Medulla oblongata (tissue), 1 donor: ENCODE measurements at regions not wholly inside any gene's neighbourhood (a gene's known extent, or its start where the extent isn't known, plus 50 kb on each side); places are given as distances from the start of the nearest gene placed in this dataset.
"Not testable (repeated sequence)": the region's sequence is repeated elsewhere in the genome, so short reads cannot be mapped to it uniquely, and the experiment has no call there.

Source experiments
- DNase-seq: peaks from one replicate; pipeline ENCODE4 v3.0.0-alpha.2; 2015; ENCODE audit errors: extremely low spot score

DNA sequence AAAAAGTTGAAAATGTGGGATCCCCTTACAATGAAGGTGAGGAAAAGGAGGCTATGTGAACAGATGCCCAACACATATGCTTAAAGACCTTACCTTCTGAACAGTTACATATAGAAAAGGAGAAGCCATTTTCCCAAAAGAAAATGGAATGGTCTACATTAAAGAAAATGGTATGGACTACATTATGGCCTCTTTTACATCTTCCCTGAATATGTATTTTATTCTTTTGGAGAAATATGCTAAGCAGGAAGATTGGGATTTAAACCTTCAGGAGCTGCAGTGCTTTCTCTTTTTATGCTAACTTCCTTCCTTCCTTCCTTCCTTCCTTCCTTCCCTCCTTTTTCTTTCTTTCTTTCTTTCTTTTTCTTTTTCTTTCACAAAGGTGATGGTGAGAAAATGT, 155.4 kb downstream of the SEC23IP start:
- no peak for DNase-seq

DNA sequence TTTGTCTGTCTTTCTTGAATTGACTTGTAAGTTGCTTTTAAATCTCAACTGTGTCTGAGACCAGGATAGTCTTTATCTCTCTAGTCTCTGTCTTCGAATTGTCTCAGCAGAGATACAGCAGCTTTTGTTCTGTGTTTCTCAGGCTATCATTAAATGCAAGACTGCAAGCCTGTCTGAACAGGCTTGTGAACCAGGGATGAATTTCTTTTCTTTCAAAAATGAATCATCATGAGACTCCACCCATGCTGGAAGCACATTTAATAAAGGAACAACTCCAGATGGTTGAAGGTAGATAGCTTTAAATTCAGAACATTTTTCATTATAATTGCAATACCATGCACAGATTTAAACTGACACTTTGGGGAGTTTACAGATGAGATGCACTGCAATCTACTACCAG, 155.9 kb downstream of the SEC23IP start:
- DNase-seq: no peak

DNA sequence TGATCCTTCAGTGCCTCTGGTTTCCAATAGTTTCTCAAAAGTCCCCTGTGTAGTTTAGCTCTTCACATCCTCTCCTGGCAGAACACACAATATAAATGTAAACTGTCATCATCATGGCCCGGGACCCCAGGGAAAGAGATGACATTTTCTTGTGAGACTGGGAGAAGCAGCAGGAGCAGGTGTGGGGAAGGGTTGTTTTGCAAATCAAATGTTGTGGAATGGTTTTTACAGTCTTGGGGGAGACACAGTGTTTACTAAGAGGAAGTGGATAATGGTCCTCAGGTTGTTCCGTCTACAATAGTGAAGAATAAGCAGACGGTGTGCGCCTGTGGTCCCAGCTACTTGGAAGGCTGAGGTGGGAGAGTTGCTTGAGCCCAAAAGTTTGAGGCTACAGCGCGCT, 159.1 kb downstream of the SEC23IP start:
- DNase-seq: no peak

DNA sequence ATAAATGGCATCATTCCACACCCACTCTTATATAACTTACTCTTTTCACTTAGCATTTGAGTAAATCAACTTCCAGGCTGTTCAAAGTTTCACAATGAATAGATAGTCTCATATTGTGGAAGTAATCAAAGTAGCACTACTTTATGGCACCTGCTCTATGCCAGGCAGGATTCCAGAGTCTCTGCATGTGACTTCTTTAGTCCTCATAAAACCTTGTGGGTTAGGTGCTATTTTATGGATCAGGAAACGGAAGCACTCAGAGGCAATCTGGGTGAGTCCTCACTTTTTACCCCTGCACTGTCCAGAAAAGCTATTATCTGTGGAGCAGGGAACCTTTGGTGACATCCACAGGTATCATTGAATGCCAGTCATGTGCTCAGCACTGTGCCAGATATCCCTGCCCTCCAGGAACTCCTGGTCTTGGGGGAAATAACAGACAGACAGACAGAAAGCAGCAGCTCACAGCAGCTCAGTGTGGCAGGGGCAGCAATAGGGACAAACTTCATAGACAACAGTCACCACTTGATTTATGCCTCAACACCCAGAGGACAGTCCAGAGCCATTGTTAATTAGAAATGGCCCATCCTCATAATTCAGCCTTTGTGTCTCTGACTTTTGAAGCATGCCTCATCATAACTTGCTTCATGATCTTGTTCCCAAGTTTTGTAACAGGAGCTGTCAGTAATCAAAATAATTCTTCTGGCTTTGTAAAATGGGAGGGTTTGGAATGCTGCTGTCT, 160.6 kb downstream of the SEC23IP start:
- no peak for DNase-seq

DNA sequence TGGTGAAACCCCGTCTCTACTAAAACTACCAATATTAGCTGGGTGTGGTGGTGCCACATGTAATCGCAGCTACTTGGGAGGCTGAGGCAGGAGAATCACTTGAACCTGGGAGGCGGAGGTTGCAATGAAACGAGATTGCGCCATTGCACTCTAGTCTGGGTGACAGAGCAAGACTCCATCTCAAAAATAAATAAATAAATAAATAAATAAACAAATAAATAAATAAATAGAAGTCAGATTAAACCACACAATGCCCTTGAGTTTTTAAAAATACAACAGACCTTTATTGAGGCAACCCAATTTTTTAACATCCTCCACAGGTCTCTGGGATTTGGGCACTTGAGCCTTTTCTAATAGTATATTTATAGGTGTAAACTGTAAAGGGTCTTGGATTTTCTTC, 167.3 kb downstream of the SEC23IP start:
- DNase-seq: not testable (repeated sequence)

DNA sequence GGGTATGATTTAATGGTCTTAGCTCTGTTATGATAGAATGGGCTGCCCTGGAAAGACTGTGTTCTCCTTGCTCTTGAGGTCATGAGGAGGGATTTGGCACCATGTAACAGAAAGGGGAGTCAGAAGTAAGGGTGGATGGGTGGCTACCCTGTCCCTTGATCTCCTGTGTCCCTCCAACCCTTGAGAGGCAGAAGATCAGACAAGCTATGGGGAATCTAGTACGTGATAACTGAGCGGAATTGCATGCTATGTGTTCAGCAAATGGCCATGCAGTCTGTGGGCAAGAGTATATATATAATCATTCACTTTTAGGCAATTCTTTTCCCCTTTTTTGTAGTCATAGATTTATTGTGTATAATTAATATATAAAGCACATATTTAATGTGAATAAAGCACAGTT, 174.9 kb downstream of the SEC23IP start:
- DNase-seq: no peak

DNA sequence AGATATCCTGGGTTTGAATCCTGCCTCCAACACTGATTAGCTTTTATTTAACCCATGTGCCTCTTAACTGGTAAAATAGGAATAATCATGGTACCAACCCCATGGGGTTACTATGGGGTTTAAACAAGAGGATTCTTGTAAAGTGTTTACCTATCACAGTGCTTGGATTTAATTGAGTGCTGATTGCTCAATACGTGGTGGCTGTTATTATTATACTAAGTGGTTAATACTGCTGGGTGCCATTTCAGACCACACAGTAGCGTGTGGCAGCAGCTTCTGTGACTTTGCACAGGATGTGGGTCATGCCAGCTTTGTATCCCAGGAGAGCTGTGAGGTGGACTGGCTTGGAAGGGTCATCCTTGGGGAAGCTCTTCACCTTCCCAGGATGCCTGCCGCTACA, 177.2 kb downstream of the SEC23IP start:
- no peak for DNase-seq

DNA sequence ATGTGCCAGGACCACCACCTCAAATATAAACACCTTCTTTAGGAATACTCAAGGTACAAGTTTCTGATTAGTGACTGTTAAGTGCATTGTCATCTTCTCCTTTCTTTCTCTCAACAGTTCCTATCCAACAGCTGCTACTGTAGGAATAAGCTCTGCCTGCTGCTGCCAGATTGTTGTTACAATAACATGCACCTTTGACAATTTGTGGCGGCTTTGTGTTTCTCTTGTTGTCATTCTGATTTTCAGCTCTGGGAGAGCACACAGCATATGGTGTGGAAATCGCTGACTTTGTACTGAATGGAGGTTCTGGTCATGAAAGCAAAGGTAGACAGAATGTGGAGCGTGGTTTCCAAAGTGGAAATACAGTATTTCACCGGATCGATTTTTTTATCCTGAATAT, 182.8 kb downstream of the SEC23IP start:
- no peak for DNase-seq

DNA sequence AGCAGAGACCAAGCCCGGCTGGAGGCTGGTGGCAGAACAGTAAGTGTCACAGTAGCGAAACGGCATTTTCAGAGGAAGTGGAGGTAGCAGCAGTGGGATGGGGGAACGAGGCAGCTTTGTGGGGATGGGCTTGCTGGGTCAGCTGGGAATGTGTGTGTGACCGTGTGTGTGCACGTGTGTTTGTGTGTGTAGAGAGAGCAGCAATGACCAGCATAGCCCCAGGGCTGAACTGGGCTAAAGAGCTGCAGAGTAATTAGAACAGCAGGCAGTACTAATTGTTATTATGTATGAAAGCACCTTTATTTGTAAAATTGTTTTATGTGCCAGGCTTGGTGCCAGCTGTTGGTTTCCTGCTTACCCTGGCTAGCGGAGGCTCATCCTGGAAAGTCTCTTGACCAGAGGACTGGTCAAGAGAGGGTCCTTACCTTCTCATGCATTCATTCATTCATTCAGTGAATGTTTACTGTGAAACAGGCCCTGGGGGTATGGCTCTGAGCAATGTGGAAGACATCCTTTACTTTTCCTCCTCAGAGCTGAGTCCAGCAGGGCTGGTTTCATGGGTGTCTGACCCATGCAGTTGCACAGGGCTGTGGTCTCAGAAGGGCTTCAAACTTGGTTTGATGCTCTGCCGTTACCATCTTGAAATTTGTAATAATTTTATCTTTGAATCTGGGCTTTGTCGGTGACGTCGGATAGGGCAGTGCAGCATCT, 184.6 kb downstream of the SEC23IP start:
- no peak for DNase-seq

DNA sequence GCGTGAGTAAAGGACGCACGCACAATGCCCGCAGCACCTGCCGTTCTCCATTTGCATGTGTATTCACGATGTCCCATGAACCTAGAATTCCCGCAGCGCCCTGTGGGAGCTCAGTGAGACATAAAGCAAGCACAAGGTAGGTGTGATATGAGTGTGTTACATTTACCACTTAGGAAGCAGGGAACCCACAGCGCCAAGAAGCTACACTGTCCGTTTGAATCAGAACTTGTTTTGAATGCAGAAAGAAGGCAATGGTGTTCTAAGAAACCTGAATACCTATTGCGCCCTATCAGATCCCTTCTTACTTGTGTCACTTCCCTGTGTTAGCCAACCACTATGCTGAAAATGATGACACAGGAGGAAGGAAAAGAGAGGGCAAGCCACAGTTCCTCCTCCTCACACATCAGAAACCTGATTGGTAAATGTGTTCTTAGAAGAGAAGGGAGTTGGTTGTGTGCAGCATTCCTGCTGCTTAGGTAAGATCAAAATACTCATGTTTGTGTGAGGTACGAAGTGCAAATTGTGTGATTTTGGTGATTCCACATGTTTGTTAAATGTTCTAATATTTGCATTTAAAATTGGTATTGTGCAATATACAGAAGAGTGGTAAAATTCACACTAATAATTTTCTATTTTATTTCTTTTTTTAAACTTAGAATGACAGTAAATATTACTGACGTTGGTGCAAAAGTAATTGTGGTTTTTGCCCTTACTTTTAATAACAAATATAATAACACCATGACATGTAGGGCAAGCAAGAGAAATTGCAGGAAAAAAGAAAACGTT, 185.4 kb downstream of the SEC23IP start:
- DNase-seq: peak; percentile 2

DNA sequence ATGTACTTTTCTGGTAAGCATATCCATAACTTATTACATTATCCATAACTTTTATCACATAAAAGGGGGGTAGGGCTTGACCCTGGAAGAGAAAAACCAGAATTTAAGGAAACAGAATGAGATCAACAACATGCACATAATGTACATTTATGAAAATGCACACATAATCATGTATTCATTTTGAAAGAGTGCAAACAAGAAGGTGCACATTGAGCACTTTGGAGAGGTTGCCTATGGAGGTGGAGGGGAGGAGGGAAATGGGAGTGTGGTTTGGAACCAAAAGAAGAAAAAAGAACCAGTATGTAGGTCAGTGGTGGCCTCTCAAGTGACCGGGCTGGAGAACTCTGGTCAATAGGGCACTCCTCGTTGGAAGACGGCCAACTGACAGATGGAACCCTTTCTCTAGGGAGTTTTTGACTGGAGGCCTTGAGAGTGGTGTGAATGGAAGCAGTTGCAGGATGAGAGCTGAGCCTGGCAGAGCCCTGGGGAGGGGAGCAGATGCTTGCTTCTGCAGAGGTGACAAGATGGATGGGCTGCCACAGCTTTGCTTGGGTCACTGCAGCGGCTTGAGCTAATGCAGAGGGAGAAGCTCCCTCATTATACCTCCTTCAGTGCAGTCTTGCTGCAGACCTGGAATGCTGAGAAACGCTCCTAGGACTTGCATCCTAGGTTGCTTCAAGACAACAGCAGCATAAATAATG, 192.7 kb downstream of the SEC23IP start:
- DNase-seq: no peak

DNA sequence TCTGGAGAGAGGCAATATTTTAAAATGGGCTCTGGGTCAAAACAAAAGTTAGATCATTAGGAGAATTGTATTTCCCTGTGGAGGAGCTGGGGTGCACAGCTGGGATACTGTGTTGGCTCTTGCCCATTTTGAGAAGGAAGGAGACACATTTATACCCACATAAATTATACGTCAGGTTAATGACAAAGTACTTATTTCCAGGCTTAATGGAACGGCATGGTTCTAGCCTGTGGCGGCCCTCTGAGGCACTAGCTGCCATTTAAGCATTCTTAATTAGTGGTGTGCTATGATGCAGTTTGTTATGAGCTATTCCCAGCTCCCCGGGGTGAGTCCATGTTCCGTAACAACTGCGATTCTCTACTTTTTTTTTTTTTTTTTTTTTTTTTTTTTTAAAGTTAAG, 193.5 kb downstream of the SEC23IP start:
- DNase-seq: no peak

DNA sequence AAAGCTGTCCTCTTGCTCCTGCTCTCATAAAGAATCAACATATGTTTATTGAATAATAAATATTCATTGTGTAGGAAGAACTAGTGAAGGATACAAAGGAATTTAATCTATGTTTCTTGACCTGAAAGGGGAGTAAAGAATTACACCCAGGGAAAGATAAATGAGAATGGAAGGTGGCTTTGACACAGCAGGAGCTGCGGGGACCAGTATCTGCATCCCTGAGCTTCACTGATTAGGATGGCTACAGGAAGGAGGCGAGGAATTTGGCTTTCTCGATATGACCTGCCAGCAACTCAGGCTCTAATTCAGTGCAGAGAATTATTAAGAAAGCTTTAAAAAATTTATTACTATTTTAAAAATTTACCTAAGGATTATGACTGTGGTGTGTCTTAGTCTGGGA, 194.6 kb downstream of the SEC23IP start:
- no peak for DNase-seq

DNA sequence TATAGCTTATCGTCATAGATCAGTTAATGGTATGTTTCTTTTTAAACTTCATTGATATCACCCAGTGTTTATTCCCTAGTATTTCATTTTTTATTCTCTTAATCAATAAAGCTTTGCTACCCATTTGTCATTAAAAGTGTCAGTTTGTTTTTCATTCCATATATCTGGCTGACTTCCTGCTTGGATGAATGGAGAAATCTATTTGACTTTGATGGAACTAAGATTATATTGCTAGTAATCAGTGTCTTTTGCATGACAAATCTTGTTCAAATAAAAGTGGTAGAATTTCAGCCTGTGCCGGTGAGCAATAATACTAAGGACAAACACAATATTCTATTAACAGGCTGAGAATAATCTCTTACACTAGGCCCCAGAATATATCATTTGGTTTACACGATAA, 203.3 kb downstream of the SEC23IP start:
- DNase-seq: no peak

DNA sequence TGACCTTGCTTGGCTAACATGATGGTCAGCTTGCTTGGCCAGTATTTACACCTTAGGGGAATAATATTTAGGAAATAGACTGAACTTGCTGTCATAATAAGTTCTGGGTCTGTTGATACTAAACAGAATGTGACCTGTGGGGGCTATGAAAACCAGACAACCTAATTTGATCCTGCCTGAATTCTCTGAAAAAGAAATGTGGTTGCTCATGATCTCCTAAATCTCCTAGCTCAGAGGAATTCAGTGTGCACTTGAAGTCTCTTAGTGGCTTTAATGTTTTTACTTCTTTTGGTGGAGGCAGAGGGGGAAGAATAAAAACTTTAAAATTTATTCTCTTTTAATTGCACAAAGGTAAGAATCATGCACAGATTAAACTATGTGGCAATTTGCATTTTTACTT, 205.2 kb downstream of the SEC23IP start:
- DNase-seq: no peak

DNA sequence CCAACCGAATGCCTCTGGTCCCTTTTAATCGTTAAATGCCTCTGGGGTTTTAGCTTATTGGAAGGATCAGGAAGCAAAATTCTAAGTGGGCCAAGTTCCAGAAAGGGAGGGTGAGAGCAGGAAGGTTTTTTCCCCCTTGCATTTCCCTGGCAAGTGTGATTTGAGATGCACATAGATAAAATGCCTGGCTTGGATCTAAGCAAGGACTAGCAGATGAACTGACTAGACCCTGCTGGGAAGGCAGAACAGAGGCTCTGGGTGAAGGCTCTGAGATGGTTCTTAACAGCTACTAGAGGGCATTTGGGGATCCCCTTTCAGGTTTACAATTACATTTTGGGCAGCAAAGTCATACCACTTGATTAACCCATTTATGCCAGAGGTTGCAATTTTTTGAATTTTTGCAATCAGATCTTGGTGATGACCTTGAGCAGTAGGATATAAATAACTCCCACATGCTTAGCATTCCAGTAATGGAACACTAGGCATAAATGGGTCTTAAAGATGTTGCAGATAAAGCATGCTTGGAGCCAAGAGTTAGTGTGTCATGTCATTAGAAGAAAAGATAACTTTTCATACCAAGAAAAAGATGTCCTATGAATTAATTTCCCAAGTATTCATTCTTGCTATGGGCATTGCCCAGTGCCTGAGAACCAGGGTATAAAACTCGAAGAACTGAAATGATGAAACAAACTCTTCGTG, 205.9 kb downstream of the SEC23IP start:
- DNase-seq: no peak

DNA sequence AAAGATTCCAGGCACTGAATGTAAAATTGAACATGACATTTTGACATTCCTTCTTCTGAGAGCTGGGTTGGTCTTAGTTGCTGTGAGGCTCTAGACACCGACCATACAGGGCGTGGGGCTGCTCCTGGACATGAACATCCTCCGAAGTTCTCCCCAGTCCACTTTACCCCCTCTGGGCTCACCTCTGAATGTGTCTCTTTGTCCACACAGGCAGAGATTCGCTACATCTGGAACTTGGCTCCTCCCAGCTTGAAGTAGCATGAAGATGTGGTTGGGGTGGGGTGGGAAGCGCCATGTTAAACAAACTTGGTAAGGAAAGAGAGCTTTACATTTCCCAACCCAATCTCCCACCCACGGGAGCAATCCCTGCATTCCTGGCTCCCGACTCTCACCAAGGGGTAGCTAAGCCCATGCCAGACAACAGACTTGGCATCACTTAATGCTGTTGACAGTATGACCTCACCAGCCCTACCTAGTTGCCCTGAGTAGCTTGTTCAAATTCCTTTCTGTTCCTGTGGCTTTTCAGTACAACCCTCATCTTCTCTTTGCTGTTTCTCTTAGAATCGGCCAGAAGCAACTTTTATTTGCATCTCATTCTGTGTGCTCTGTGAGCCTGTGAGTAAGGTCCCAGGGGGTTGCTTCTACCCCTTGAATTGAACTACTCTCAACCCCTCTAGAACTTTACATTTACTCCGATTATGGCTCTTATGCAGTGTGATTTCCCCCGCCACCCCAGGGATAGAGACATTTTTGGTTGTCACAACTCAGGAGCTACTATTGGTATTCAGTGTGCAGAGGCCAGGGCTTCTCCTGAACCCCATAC, 211.4 kb downstream of the SEC23IP start:
- no peak for DNase-seq

DNA sequence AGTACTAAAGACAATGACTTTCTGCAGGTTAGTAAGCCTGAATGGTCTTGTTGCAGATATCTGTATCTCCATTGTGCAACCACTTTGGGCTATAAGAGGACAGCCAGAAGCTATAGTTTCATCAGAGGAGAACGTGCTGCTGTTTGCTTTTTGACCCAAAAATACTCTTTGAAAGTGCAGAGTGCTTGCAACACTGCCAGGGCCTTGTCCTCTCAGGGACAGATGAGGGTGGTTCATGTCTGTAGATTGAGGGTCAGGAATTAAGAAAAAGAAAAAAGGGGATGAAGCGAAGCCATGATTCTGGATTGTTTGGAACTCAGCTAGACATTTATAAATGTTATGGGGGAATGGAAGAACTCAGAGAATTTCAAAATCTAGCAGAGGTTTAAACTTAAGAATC, 212.5 kb downstream of the SEC23IP start:
- no peak for DNase-seq

DNA sequence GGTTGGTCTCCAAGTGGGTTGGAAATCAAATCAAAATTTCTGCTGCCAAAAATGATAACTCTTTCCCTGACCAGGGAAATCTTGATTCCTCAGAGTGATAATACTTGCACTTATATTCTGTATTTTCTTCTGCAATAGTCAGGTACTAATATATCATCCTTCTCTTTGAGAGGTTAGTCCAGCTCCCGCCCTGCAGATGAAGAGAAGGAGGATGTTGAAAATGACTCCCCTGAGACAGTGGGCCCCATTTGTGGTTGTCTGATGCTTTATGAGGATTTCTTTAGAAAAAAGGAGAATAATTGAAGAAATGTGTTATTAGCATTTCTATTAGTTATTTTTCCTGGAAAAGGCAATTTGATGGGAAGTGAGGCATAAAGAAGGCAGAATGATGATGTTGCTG, 213.0 kb downstream of the SEC23IP start:
- DNase-seq: no peak

DNA sequence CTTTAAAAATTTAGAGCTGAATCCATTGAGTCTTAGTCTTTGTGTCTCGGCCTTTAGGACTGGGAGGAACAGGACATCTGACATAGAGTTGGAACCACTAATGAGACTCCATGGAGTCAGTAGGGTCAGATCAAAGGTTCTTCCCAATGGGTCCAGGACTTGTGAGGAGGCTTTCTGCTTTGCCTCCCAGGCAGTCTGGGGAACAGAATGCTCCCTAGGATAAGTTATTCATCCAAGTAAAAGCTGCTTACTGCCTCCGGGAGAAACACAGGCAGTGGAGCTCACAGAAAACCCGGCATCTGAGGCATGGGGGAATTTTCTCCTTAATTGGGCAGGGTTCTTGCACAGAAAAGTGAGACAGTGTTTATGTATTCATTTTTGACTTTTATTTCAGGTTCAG, 216.4 kb downstream of the SEC23IP start:
- DNase-seq: no peak

DNA sequence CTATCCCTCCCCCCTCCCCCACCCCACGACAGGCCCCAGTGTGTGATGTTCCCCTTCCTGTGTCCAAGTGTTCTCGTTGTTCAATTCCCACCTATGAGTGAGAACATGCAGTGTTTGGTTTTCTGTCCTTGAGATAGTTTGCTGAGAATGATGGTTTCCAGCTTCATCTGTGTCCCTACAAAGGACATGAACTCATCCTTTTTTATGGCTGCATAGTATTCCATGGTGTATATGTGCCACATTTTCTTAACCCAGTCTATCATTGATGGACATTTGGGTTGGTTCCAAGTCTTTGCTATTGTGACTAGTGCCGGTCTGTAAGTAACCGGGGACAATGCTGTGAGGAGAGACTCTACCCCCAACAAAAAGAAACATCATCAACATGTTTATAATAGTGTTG, 217.2 kb downstream of the SEC23IP start:
- not testable (repeated sequence) for DNase-seq
